Caco-2 (cell line): ENCODE measurements at regions not wholly inside any gene's neighbourhood (a gene's known extent, or its start where the extent isn't known, plus 50 kb on each side); places are given as distances from the start of the nearest gene placed in this dataset.
"Not testable (repeated sequence)": the region's sequence is repeated elsewhere in the genome, so short reads cannot be mapped to it uniquely, and the experiment has no call there.

ENCODE experiments used
- BruUV-seq: library from RNA; stranded (reverse); fragments of 400-500 nt; replicated peaks from 2 replicates; lab custom pipeline; 2021; lab: Mats Ljungman, UMichigan
- CTCF ChIA-PET: fragments of 300-600 bp; sonication (Branson Sonifier 250); formaldehyde crosslinking; loops from one replicate; lab custom pipeline; 2022; ENCODE audit warnings: antibody characterized with exemption; lab: Charles Lee
- POLR2A ChIA-PET: fragments of 300-600 bp; sonication (Branson Sonifier 250); formaldehyde crosslinking; loops from one replicate; lab custom pipeline; 2022; ENCODE audit warnings: antibody characterized with exemption; lab: Charles Lee
- DNase-seq, 2 experiments: peaks; one replicate each; pipeline versions ENCODE4 v3.0.0 to v3.0.0-alpha.2; 2020 to 2022
- H3K27me3 ChIP-seq: replicated peaks from 2 replicates; pipeline ENCODE4 v1.6.0; 2011; ENCODE audit warnings: low read length; ENCODE audit not compliant: control insufficient read depth, insufficient read depth
- H3K36me3 ChIP-seq: 2 replicates; pipeline ENCODE4 v1.5.1; 2011; ENCODE audit warnings: low read length; ENCODE audit not compliant: control insufficient read depth, insufficient read depth
- H3K4me1 ChIP-seq: fragments of 250-450 bp; sonication (Bioruptor Pico); 2 replicates; pipeline ENCODE4 v1.5.1; 2020; ENCODE audit warnings: mild to moderate bottlenecking
- H3K4me3 ChIP-seq: 2 replicates; pipeline ENCODE4 v1.5.1; 2011; ENCODE audit warnings: low read depth, mild to moderate bottlenecking, control low read depth, low read length
- H3K9me3 ChIP-seq: fragments of 250-450 bp; sonication (Bioruptor Pico); 2 replicates; pipeline ENCODE4 v1.5.1; 2020; ENCODE audit warnings: mild to moderate bottlenecking, moderate library complexity
- H3K27ac Mint-ChIP-seq: one replicate; pipeline ENCODE4 v1.8.0; 2022; ENCODE audit warnings: mixed read lengths; ENCODE audit not compliant: unreplicated experiment
- H3K27me3 Mint-ChIP-seq: one replicate; pipeline ENCODE4 v1.8.0; 2022; ENCODE audit warnings: mixed read lengths; ENCODE audit not compliant: insufficient read depth, unreplicated experiment
- H3K36me3 Mint-ChIP-seq: one replicate; pipeline ENCODE4 v1.8.0; 2022; ENCODE audit warnings: mild to moderate bottlenecking, mixed read lengths; ENCODE audit not compliant: insufficient read depth, unreplicated experiment
- H3K4me1 Mint-ChIP-seq: one replicate; pipeline ENCODE4 v1.8.0; 2022; ENCODE audit warnings: low read depth, mixed read lengths; ENCODE audit not compliant: unreplicated experiment
- H3K4me3 Mint-ChIP-seq: one replicate; pipeline ENCODE4 v1.8.0; 2022; ENCODE audit warnings: mild to moderate bottlenecking, moderate library complexity, mixed read lengths; ENCODE audit not compliant: unreplicated experiment
- H3K9me3 Mint-ChIP-seq: one replicate; pipeline ENCODE4 v1.8.0; 2022; ENCODE audit warnings: mixed read lengths; ENCODE audit not compliant: unreplicated experiment
- CTCF ChIP-seq, 2 experiments: fragments of 200-600 bp in 1 of 2; IDR thresholded peaks; 1 replicate in 1 of 2; 2 replicates in 1 of 2; pipeline versions ENCODE4 v1.5.1 to v1.8.0; 2011 to 2022; ENCODE audit warnings: antibody characterized with exemption in 1 of 2, control low read depth in 1 of 2, inconsistent platforms in 1 of 2, low read depth in 1 of 2, low read length in 1 of 2, mild to moderate bottlenecking in 1 of 2, moderate library complexity in 1 of 2; ENCODE audit not compliant: insufficient read depth in 1 of 2, severe bottlenecking in 1 of 2, unreplicated experiment in 1 of 2
- intact Hi-C: fragments of 100-400 bp; cut with micrococcal nuclease; formaldehyde crosslinking; loops from one replicate; pipeline ENCODE4 v1.10.0; 2022; ENCODE audit not compliant: unreplicated experiment

GRCh38 chr20:29514634-29515033 is 1742.8 kb upstream of the DEFB115 start:
- peaks cover 28% of the 10 kb centered on the region for H3K9me3 ChIP-seq
- H3K4me1 Mint-ChIP-seq, intact Hi-C loops, H3K27me3 Mint-ChIP-seq, H3K27me3 ChIP-seq, H3K4me1 ChIP-seq, DNase-seq, H3K9me3 Mint-ChIP-seq, BruUV-seq, POLR2A ChIA-PET, H3K27ac Mint-ChIP-seq, H3K36me3 ChIP-seq, H3K4me3 ChIP-seq, CTCF ChIA-PET, H3K36me3 Mint-ChIP-seq, H3K4me3 Mint-ChIP-seq: not testable (repeated sequence)

- H3K27me3 ChIP-seq, H3K27me3 Mint-ChIP-seq, CTCF ChIA-PET, H3K9me3 Mint-ChIP-seq, H3K4me1 ChIP-seq, POLR2A ChIA-PET, intact Hi-C loops, H3K4me1 Mint-ChIP-seq, H3K36me3 ChIP-seq, DNase-seq, H3K27ac Mint-ChIP-seq, H3K4me3 Mint-ChIP-seq, BruUV-seq, H3K4me3 ChIP-seq, H3K36me3 Mint-ChIP-seq: not testable (repeated sequence)
- peaks cover 13% of the 10 kb centered on the region; the same call in 1 of the 2 replicates for H3K9me3 ChIP-seq
Observed at GRCh38 chr20:29516847-29517246, 1740.6 kb upstream of the DEFB115 start.

- CTCF ChIA-PET, H3K27me3 ChIP-seq, H3K27ac Mint-ChIP-seq, H3K27me3 Mint-ChIP-seq, BruUV-seq, H3K36me3 Mint-ChIP-seq, H3K4me3 ChIP-seq, H3K36me3 ChIP-seq, H3K4me1 ChIP-seq, POLR2A ChIA-PET, H3K4me3 Mint-ChIP-seq, H3K4me1 Mint-ChIP-seq, H3K9me3 Mint-ChIP-seq: not testable (repeated sequence)
- peak in 1 of 2 experiments; percentile 35 for DNase-seq
- intact Hi-C loops, result loop anchor here (1.0 kb wide), 2 partner anchors 76 to 246 kb away; no protein-coding TSS in a partner anchor
- TF ChIP-seq CTCF (IDR thresholded peaks at IDR 0.05; ENCODE audit: insufficient read depth in 1 of 2, low read depth in 1 of 2, low read length in 1 of 2, severe bottlenecking in 1 of 2, unreplicated experiment in 1 of 2), result peak; percentile 72 to 94
- peaks cover 17% of the 10 kb centered on the region; the same call in 1 of the 2 replicates for H3K9me3 ChIP-seq
Observed at GRCh38 chr20:29519610-29520241, 1737.7 kb upstream of the DEFB115 start.

DNA sequence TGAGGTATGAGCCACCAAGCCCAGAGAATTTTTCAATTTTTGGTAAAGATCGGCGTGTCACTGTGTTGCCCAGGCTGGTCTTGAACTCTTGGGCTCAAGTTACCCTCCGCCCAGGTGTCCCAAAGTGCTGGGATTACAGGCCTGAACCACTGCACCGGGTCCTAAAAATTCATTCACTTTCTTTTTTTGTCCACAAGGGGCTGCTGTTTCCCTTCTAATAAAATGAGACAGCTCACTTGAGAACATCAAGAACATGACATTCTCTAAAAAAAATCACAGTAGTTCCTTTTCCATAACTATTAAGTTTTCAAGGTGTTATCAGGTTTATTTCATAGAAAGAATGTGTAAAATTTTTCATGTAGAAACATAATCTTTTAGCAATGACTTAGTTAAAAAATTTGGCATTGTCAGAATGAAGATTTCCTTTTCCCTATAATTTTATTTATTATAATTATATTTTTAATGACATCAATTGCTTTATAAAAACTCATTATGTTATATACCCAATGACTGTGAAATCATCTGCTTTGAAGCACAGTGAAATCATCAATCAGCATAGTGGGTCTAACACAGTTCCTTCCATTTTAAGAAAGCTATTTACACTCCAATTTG is 1723.8 kb upstream of the DEFB115 start:
- H3K4me1 ChIP-seq, H3K4me3 ChIP-seq, H3K27ac Mint-ChIP-seq, H3K27me3 Mint-ChIP-seq, H3K36me3 Mint-ChIP-seq, H3K27me3 ChIP-seq, H3K36me3 ChIP-seq, H3K9me3 Mint-ChIP-seq, BruUV-seq, POLR2A ChIA-PET, H3K4me3 Mint-ChIP-seq, H3K4me1 Mint-ChIP-seq: not testable (repeated sequence)
- CTCF ChIA-PET, result interaction anchor here (0.7 kb wide), 1 partner anchor 489 kb away, joined by 4 read pairs; no protein-coding TSS in a partner anchor
- TF ChIP-seq CTCF (IDR thresholded peaks at IDR 0.05; ENCODE audit: insufficient read depth in 1 of 2, low read depth in 1 of 2, low read length in 1 of 2, severe bottlenecking in 1 of 2, unreplicated experiment in 1 of 2), result peak; percentile 50 to 94
- H3K9me3 ChIP-seq, result peaks cover 17% of the 10 kb centered on the region
- intact Hi-C loops, result loop anchor here (1.0 to 5.0 kb wide), 5 partner anchors 91 to 1779 kb away; no protein-coding TSS in a partner anchor
- peak in 1 of 2 experiments; percentile 76 for DNase-seq

DNA sequence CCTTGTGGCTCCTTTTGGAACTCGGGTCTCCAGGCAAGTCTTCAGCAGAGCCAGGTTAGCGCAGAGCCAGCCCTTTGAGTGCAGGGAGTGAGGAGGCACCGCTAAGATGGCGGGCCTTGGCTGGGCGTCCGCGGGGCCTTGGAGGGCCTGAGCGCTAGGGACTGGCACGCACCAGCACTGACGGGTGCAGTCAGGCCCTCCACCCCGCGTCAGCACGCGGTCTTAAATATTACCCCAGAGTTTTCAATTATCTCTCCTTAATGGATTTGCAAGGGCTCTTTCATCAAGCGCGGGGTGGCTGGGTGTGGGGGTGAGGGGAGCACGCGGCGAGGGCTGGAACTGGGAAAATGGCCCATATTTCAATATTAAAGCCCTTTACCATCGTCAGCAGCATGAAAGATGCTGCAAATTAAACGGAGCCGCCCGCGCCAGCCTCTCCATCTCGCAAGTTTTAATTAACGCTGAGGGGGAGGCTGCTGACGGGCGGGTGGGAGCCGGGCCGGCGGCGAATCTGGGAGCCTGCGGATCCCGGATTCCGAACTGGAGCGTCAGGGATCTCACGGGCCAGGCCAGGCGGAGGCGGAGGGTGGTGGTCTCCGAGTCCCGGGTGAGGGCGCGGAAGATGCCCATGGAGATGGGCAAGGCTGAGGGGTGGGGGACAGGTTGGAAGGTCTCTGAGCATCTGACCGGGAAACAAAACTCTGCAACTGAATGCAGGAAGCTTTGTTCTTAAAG is 1690.4 kb upstream of the DEFB115 start:
- H3K36me3 Mint-ChIP-seq, H3K4me1 ChIP-seq, H3K27ac Mint-ChIP-seq, H3K4me1 Mint-ChIP-seq, H3K4me3 Mint-ChIP-seq, DNase-seq, H3K4me3 ChIP-seq, H3K9me3 ChIP-seq, H3K9me3 Mint-ChIP-seq, BruUV-seq, H3K36me3 ChIP-seq, H3K27me3 ChIP-seq, CTCF ChIA-PET, POLR2A ChIA-PET, intact Hi-C loops, H3K27me3 Mint-ChIP-seq: not testable (repeated sequence)
